IMR-90 (cell line): ENCODE measurements at regions not wholly inside any gene's neighbourhood (a gene's known extent, or its start where the extent isn't known, plus 50 kb on each side); places are given as distances from the start of the nearest gene placed in this dataset.

ENCODE experiments used
- CEBPB ChIP-seq: IDR thresholded peaks from 2 replicates; pipeline ENCODE4 v1.6.1; 2012; ENCODE audit warnings: low read depth, low read length, improper control_type of control experiment
- CHD1 ChIP-seq: IDR thresholded peaks from 2 replicates; pipeline ENCODE4 v1.6.1; 2012; ENCODE audit warnings: low read depth, low read length, improper control_type of control experiment
- ELK1 ChIP-seq: fragments of 150-350 bp; IDR thresholded peaks from 2 replicates; pipeline ENCODE4 v1.6.1; 2016; ENCODE audit warnings: low read depth, mild to moderate bottlenecking, low read length, moderate library complexity, borderline replicate concordance
- MAFK ChIP-seq: IDR thresholded peaks from 2 replicates; pipeline ENCODE4 v1.6.1; 2012; ENCODE audit warnings: low read depth, low read length, improper control_type of control experiment
- MXI1 ChIP-seq: IDR thresholded peaks from 2 replicates; pipeline ENCODE4 v1.6.1; 2012; ENCODE audit warnings: low read depth, mild to moderate bottlenecking, low read length, moderate library complexity, borderline replicate concordance
- NFE2L2 ChIP-seq: fragments of 150-350 bp; IDR thresholded peaks from 2 replicates; pipeline ENCODE4 v1.6.1; 2016; ENCODE audit warnings: low read depth, mild to moderate bottlenecking, low read length
- POLR2A ChIP-seq: IDR thresholded peaks from 2 replicates; pipeline ENCODE4 v1.6.1; 2012; ENCODE audit warnings: mild to moderate bottlenecking, low read depth, low read length
- RAD21 ChIP-seq: IDR thresholded peaks from 2 replicates; pipeline ENCODE4 v1.6.1; 2012; ENCODE audit warnings: low read length, improper control_type of control experiment
- RFX5 ChIP-seq: IDR thresholded peaks from 2 replicates; pipeline ENCODE4 v1.8.0; 2012; ENCODE audit warnings: low read depth, mild to moderate bottlenecking, low read length, moderate library complexity
- SMC3 ChIP-seq: fragments of 150-350 bp; IDR thresholded peaks from 2 replicates; pipeline ENCODE4 v1.6.1; 2016; ENCODE audit warnings: low read depth, mild to moderate bottlenecking, antibody characterized with exemption, low read length, moderate library complexity
- TF ChIP-seq, protein P1 (sequence below): conservative IDR thresholded peaks from 2 replicates; pipeline ENCODE4 v1.5.1; 2012; ENCODE audit warnings: mild to moderate bottlenecking, low read depth, low read length, improper control_type of control experiment
- TF ChIP-seq, protein P2 (sequence below): fragments of 150-350 bp; IDR thresholded peaks from 2 replicates; pipeline ENCODE4 v1.6.1; 2017; ENCODE audit warnings: mild to moderate bottlenecking, antibody characterized with exemption, low read length, low read depth

GRCh38 chr11:11057472-11057854 lies 199.6 kb upstream of the ZBED5 start:
- TF ChIP-seq MXI1 (no peak), RAD21 (no peak), POLR2A (no peak), RFX5 (no peak), CEBPB (no peak), NFE2L2 (no peak), MAFK (no peak), CHD1 (no peak), SMC3 (no peak), ELK1 (no peak)
- TF ChIP-seq, protein P1, sequence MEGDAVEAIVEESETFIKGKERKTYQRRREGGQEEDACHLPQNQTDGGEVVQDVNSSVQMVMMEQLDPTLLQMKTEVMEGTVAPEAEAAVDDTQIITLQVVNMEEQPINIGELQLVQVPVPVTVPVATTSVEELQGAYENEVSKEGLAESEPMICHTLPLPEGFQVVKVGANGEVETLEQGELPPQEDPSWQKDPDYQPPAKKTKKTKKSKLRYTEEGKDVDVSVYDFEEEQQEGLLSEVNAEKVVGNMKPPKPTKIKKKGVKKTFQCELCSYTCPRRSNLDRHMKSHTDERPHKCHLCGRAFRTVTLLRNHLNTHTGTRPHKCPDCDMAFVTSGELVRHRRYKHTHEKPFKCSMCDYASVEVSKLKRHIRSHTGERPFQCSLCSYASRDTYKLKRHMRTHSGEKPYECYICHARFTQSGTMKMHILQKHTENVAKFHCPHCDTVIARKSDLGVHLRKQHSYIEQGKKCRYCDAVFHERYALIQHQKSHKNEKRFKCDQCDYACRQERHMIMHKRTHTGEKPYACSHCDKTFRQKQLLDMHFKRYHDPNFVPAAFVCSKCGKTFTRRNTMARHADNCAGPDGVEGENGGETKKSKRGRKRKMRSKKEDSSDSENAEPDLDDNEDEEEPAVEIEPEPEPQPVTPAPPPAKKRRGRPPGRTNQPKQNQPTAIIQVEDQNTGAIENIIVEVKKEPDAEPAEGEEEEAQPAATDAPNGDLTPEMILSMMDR = no peak
- TF ChIP-seq, protein P2, sequence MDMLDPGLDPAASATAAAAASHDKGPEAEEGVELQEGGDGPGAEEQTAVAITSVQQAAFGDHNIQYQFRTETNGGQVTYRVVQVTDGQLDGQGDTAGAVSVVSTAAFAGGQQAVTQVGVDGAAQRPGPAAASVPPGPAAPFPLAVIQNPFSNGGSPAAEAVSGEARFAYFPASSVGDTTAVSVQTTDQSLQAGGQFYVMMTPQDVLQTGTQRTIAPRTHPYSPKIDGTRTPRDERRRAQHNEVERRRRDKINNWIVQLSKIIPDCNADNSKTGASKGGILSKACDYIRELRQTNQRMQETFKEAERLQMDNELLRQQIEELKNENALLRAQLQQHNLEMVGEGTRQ = no peak
